ENCODE measurements at regions not wholly inside any gene's neighbourhood (a gene's known extent, or its start where the extent isn't known, plus 50 kb on each side); places are given as distances from the start of the nearest gene placed in this dataset.

GRCh38 chr10:31131251-31131650, 99.6 kb upstream of the ZNF438 start:
- no peak for DNase-seq (ENCODE audit: extremely low spot score)
- CTCF ChIA-PET, result no interaction called here
- POLR2A ChIA-PET, result interaction anchor here (1.5 kb wide), 1 partner anchor 99 kb away, joined by 5 read pairs; the partner anchor contains the start of gene ZNF438
- TF ChIP-seq ARNT (IDR thresholded peaks at IDR 0.05), result no peak
- TF ChIP-seq LEF1 (IDR thresholded peaks at IDR 0.05; ENCODE audit: borderline replicate concordance), result no peak
- TF ChIP-seq NFRKB (IDR thresholded peaks at IDR 0.05), result no peak
- TF ChIP-seq CTBP1 (IDR thresholded peaks at IDR 0.05; ENCODE audit: borderline replicate concordance), result no peak
- no peak for TF ChIP-seq ELF4 (IDR thresholded peaks at IDR 0.05)
- TF ChIP-seq ZNF384 (IDR thresholded peaks at IDR 0.05), result no peak
- no peak for TF ChIP-seq FOXM1 (IDR thresholded peaks at IDR 0.05; ENCODE audit: borderline replicate concordance)
- TF ChIP-seq BHLHE40 (IDR thresholded peaks at IDR 0.05; ENCODE audit: borderline replicate concordance), result no peak
- TF ChIP-seq PKNOX1 (IDR thresholded peaks at IDR 0.05), result no peak
- TF ChIP-seq TARDBP (IDR thresholded peaks at IDR 0.05), result no peak
- TF ChIP-seq L3MBTL2 (conservative IDR thresholded peaks at IDR 0.05), result no peak
- no peak for TF ChIP-seq SUZ12 (IDR thresholded peaks at IDR 0.05)
- TF ChIP-seq HDGF (IDR thresholded peaks at IDR 0.05; ENCODE audit: borderline replicate concordance), result no peak
- TF ChIP-seq FOXA1 (IDR thresholded peaks at IDR 0.05), result no peak

DNA sequence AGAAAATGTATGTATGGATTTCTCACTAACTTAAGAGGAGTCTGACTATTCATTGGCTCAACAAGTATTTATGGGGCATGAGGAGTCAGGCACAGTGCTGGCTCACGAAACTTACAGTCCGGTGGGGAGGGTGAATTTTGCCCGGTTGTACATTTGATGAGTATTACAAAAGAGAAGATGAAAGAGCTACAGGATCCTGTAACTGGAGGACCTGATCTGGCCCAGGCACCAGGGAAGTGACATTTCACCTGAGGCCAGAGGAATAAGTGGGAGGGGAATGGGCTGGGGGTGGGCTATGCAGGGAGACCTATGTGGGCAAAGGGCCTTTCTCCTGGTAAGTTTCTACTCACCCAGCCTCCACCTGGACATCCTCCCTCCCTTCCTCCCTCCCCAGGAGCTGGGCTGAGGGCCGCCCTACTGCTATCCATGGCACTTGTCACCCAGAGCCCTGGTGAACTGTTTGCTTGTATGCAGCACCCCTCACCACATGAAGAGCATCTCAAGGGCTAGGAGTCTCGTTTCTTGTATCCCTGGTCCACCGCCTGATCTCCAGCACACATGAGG, 101.1 kb upstream of the ZNF438 start:
- ChIA-PET POLR2A (interaction anchor here (1.2 to 1.5 kb wide), 1 partner anchor 101 kb away, joined by 4 to 5 read pairs; the partner anchor contains the start of gene ZNF438), CTCF (no interaction called here)
- DNase-seq (ENCODE audit: extremely low spot score), result no peak
- TF ChIP-seq NFRKB (IDR thresholded peaks at IDR 0.05) (no peak), HDGF (IDR thresholded peaks at IDR 0.05; ENCODE audit: borderline replicate concordance) (no peak), ZNF384 (IDR thresholded peaks at IDR 0.05) (no peak), SP1 (IDR thresholded peaks at IDR 0.05) (no peak), SUZ12 (IDR thresholded peaks at IDR 0.05) (no peak), ARNT (IDR thresholded peaks at IDR 0.05) (no peak), FOXK2 (IDR thresholded peaks at IDR 0.05) (no peak), TARDBP (IDR thresholded peaks at IDR 0.05) (no peak), PKNOX1 (IDR thresholded peaks at IDR 0.05) (no peak), CTBP1 (IDR thresholded peaks at IDR 0.05; ENCODE audit: borderline replicate concordance) (no peak), ELF4 (IDR thresholded peaks at IDR 0.05) (no peak), LEF1 (IDR thresholded peaks at IDR 0.05; ENCODE audit: borderline replicate concordance) (no peak), L3MBTL2 (conservative IDR thresholded peaks at IDR 0.05) (no peak), BHLHE40 (IDR thresholded peaks at IDR 0.05; ENCODE audit: borderline replicate concordance) (no peak), FOXA1 (IDR thresholded peaks at IDR 0.05) (no peak), FOXM1 (IDR thresholded peaks at IDR 0.05; ENCODE audit: borderline replicate concordance) (no peak)

DNA sequence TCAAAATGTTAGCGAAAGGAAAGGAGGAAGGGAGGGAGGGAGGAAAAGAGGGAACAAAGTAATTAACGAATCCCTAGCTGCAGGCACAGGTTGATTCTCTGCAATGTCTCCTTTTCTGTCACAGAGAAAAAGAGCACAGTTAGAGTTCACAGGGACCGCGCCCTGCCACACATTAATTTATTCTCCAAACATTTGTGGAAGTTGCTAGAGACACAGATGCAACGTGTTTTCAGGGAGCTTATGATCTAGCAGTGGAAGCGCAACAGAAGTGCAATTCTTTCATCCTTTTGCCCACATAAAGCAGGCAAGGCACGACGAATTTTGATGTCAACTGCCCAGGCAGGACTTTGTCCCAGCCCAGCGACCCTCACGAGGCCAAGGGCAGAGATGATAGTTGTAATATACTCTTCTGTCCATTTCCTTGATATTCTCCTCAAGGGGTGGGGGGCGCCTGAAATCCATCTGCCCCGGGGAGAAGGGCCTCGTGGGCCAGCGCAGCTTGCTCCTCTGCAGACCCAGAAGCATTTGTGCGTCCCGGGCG, 101.7 kb upstream of the ZNF438 start:
- ChIA-PET POLR2A (interaction anchor here (0.7 to 1.6 kb wide), 3 partner anchors 10 to 101 kb away, joined by 3 to 6 read pairs (median 4); partner anchors contain the start of gene ZNF438), CTCF (no interaction called here)
- TF ChIP-seq SP1 (IDR thresholded peaks at IDR 0.05), result no peak
- TF ChIP-seq PKNOX1 (IDR thresholded peaks at IDR 0.05), result no peak
- TF ChIP-seq FOXM1 (IDR thresholded peaks at IDR 0.05; ENCODE audit: borderline replicate concordance), result no peak
- TF ChIP-seq ELF4 (IDR thresholded peaks at IDR 0.05), result no peak
- TF ChIP-seq FOXK2 (IDR thresholded peaks at IDR 0.05), result no peak
- TF ChIP-seq BHLHE40 (IDR thresholded peaks at IDR 0.05; ENCODE audit: borderline replicate concordance), result no peak
- no peak for TF ChIP-seq SUZ12 (IDR thresholded peaks at IDR 0.05)
- TF ChIP-seq ZNF384 (IDR thresholded peaks at IDR 0.05), result no peak
- TF ChIP-seq FOXA1 (IDR thresholded peaks at IDR 0.05), result no peak
- no peak for DNase-seq (ENCODE audit: extremely low spot score)

- ChIA-PET POLR2A (interaction anchor here (0.7 to 1.6 kb wide), 3 partner anchors 10 to 102 kb away, joined by 3 to 6 read pairs (median 4); partner anchors contain the start of gene ZNF438), CTCF (no interaction called here)
- no peak for TF ChIP-seq SUZ12 (IDR thresholded peaks at IDR 0.05)
- TF ChIP-seq HDGF (IDR thresholded peaks at IDR 0.05; ENCODE audit: borderline replicate concordance), result no peak
- no peak for TF ChIP-seq FOXK2 (IDR thresholded peaks at IDR 0.05)
- no peak for TF ChIP-seq CTBP1 (IDR thresholded peaks at IDR 0.05; ENCODE audit: borderline replicate concordance)
- no peak for TF ChIP-seq FOXA1 (IDR thresholded peaks at IDR 0.05)
- TF ChIP-seq ZNF384 (IDR thresholded peaks at IDR 0.05), result no peak
- TF ChIP-seq PKNOX1 (IDR thresholded peaks at IDR 0.05), result peak; percentile 53
- no peak for TF ChIP-seq SP1 (IDR thresholded peaks at IDR 0.05)
- TF ChIP-seq L3MBTL2 (conservative IDR thresholded peaks at IDR 0.05), result peak; percentile 40
- no peak for TF ChIP-seq ELF4 (IDR thresholded peaks at IDR 0.05)
- TF ChIP-seq FOXM1 (IDR thresholded peaks at IDR 0.05; ENCODE audit: borderline replicate concordance), result no peak
- no peak for TF ChIP-seq LEF1 (IDR thresholded peaks at IDR 0.05; ENCODE audit: borderline replicate concordance)
- no peak for TF ChIP-seq NFRKB (IDR thresholded peaks at IDR 0.05)
- peak; percentile 37 for DNase-seq (ENCODE audit: extremely low spot score)
Observed at GRCh38 chr10:31133792-31134310, 102.2 kb upstream of the ZNF438 start.

All from HEK293T (cell line).